HFFc6 (cell line): ENCODE measurements at regions not wholly inside any gene's neighbourhood (a gene's known extent, or its start where the extent isn't known, plus 50 kb on each side); places are given as distances from the start of the nearest gene placed in this dataset.

Experiments
- DNase-seq: peaks from one replicate; pipeline ENCODE4 v3.0.0-alpha.2; 2018
- H3K27ac Mint-ChIP-seq: 2 replicates; pipeline ENCODE4 v1.8.0; 2020; ENCODE audit warnings: mild to moderate bottlenecking, mixed read lengths
- H3K27me3 Mint-ChIP-seq: 2 replicates; pipeline ENCODE4 v1.8.0; 2021; ENCODE audit warnings: mild to moderate bottlenecking, moderate library complexity, mixed read lengths; ENCODE audit not compliant: insufficient read depth
- H3K36me3 Mint-ChIP-seq: 2 replicates; pipeline ENCODE4 v1.8.0; 2021; ENCODE audit warnings: low read depth, mixed read lengths
- H3K4me1 Mint-ChIP-seq: 2 replicates; pipeline ENCODE4 v1.8.0; 2020; ENCODE audit warnings: low read depth, mixed read lengths
- H3K4me3 Mint-ChIP-seq: 2 replicates; pipeline ENCODE4 v1.8.0; 2020; ENCODE audit warnings: mild to moderate bottlenecking, moderate library complexity, mixed read lengths
- H3K9me3 Mint-ChIP-seq: 2 replicates; pipeline ENCODE4 v1.8.0; 2020; ENCODE audit warnings: mild to moderate bottlenecking, mixed read lengths
- CTCF ChIP-seq: fragments of 200-600 bp; sonication (generic); IDR thresholded peaks from 2 replicates; pipeline ENCODE4 v1.5.0; 2021; ENCODE audit warnings: antibody characterized with exemption, mild to moderate bottlenecking

GRCh38 chr11:133746663-133747306 is 98.5 kb downstream of the SPATA19 start:
- Mint-ChIP-seq H3K36me3 (no peaks in the 10 kb centered on the region), H3K27ac (no peak overlapping the region)
- no peak for TF ChIP-seq CTCF

GRCh38 chr11:133745791-133746190 is 99.5 kb downstream of the SPATA19 start:
- H3K4me3 Mint-ChIP-seq: no peak overlapping the region
- H3K27ac Mint-ChIP-seq: no peak overlapping the region
- no peaks in the 10 kb centered on the region for H3K4me1 Mint-ChIP-seq
- TF ChIP-seq CTCF: no peak
- no peaks in the 10 kb centered on the region for H3K27me3 Mint-ChIP-seq
- H3K36me3 Mint-ChIP-seq: no peaks in the 10 kb centered on the region
- peaks cover 63% of the 10 kb centered on the region for H3K9me3 Mint-ChIP-seq
- DNase-seq: no peak

More at GRCh38 chr11:133746663-133747306, 98.5 kb downstream of the SPATA19 start:
- no peaks in the 10 kb centered on the region for H3K27me3 Mint-ChIP-seq
- peaks cover 63% of the 10 kb centered on the region for H3K9me3 Mint-ChIP-seq
- H3K4me1 Mint-ChIP-seq: no peaks in the 10 kb centered on the region
- DNase-seq: no peak
- H3K4me3 Mint-ChIP-seq: no peak overlapping the region

GRCh38 chr11:133742353-133742752 is 103.0 kb downstream of the SPATA19 start:
- no peak for TF ChIP-seq CTCF
- no peak overlapping the region for H3K27ac Mint-ChIP-seq
- H3K4me1 Mint-ChIP-seq: no peaks in the 10 kb centered on the region
- DNase-seq: no peak
- no peak overlapping the region for H3K4me3 Mint-ChIP-seq
- peaks cover 49% of the 10 kb centered on the region for H3K9me3 Mint-ChIP-seq
- H3K36me3 Mint-ChIP-seq: no peaks in the 10 kb centered on the region
- no peaks in the 10 kb centered on the region for H3K27me3 Mint-ChIP-seq

- TF ChIP-seq CTCF: no peak
- no peak for DNase-seq
- Mint-ChIP-seq H3K9me3 (peaks cover 47% of the 10 kb centered on the region), H3K36me3 (no peaks in the 10 kb centered on the region), H3K4me3 (no peak overlapping the region), H3K27ac (no peak overlapping the region), H3K27me3 (no peaks in the 10 kb centered on the region), H3K4me1 (no peaks in the 10 kb centered on the region)
These were observed 104.3 kb downstream of the SPATA19 start for GRCh38 chr11:133740963-133741362.

GRCh38 chr11:133739481-133739880 is 105.8 kb downstream of the SPATA19 start:
- TF ChIP-seq CTCF: no peak
- Mint-ChIP-seq H3K36me3 (no peaks in the 10 kb centered on the region), H3K4me3 (no peak overlapping the region), H3K9me3 (peaks cover 53% of the 10 kb centered on the region), H3K27ac (no peak overlapping the region), H3K4me1 (no peaks in the 10 kb centered on the region), H3K27me3 (no peaks in the 10 kb centered on the region)
- DNase-seq: no peak
